ENCODE measurements at regions not wholly inside any gene's neighbourhood (a gene's known extent, or its start where the extent isn't known, plus 50 kb on each side); places are given as distances from the start of the nearest gene placed in this dataset.

- TF ChIP-seq POLR2AphosphoS5 (IDR thresholded peaks at IDR 0.05; ENCODE audit: low read depth) (no peak), CTCF (IDR thresholded peaks at IDR 0.05; ENCODE audit: insufficient read depth, low read length) (no peak)
These were observed 435.5 kb downstream of the GABRG1 start for GRCh38 chr4:45688341-45688740.
